Natural killer cell (primary cell): ENCODE measurements at regions not wholly inside any gene's neighbourhood (a gene's known extent, or its start where the extent isn't known, plus 50 kb on each side); places are given as distances from the start of the nearest gene placed in this dataset.
"Not testable (repeated sequence)": the region's sequence is repeated elsewhere in the genome, so short reads cannot be mapped to it uniquely, and the experiment has no call there.

Experiments used
- ATAC-seq, 3 donors: fragments of 150-1000 bp in 2 of 3; fragments of 200-7000 bp in 1 of 3; cut with Tn5 transposase; 1 replicate in 1 of 3; 2 replicates in 2 of 3; pipeline ENCODE4 v1.10.0; 2021; ENCODE audit warnings: mild to moderate bottlenecking in 2 of 3, moderate library complexity in 2 of 3
- DNase-seq, 2 donors: peaks; one replicate each; pipeline versions ENCODE4 v3.0.0 to v3.0.0-alpha.2; 2013 to 2021; ENCODE audit warnings: mixed read lengths in 1 of 2
- H3K27ac ChIP-seq: one replicate; pipeline ENCODE4 v1.5.1; 2013; ENCODE audit warnings: mild to moderate bottlenecking, low read length
- H3K27me3 ChIP-seq: one replicate; pipeline ENCODE4 v1.6.1; 2013; ENCODE audit warnings: low read length; ENCODE audit not compliant: control insufficient read depth, insufficient read depth
- H3K36me3 ChIP-seq: one replicate; pipeline ENCODE4 v1.6.1; 2013; ENCODE audit warnings: low read length; ENCODE audit not compliant: control insufficient read depth, insufficient read depth
- H3K4me1 ChIP-seq: one replicate; pipeline ENCODE4 v1.6.1; 2013; ENCODE audit warnings: low read length; ENCODE audit not compliant: control insufficient read depth, insufficient read depth
- H3K4me3 ChIP-seq: one replicate; pipeline ENCODE4 v1.5.1; 2013; ENCODE audit warnings: low read length
- H3K9me3 ChIP-seq: one replicate; pipeline ENCODE4 v1.6.1; 2013; ENCODE audit warnings: low read length; ENCODE audit not compliant: control insufficient read depth, insufficient read depth
- H3K27ac Mint-ChIP-seq, 2 donors: one replicate each; pipeline ENCODE4 v1.8.0; 2022; ENCODE audit warnings: mild to moderate bottlenecking in 2 of 2, mixed read lengths in 2 of 2, moderate library complexity in 1 of 2
- H3K27me3 Mint-ChIP-seq, 2 donors: one replicate each; pipeline ENCODE4 v1.8.0; 2022; ENCODE audit warnings: low read depth in 2 of 2, mixed read lengths in 2 of 2
- H3K36me3 Mint-ChIP-seq: one replicate; pipeline ENCODE4 v1.8.0; 2022; ENCODE audit warnings: mixed read lengths
- H3K4me1 Mint-ChIP-seq, 2 donors: one replicate each; pipeline ENCODE4 v1.8.0; 2022; ENCODE audit warnings: mixed read lengths in 2 of 2
- H3K4me3 Mint-ChIP-seq: one replicate; pipeline ENCODE4 v1.8.0; 2022; ENCODE audit warnings: mild to moderate bottlenecking, moderate library complexity, mixed read lengths
- H3K9me3 Mint-ChIP-seq, 2 donors: one replicate each; pipeline ENCODE4 v1.8.0; 2022; ENCODE audit warnings: mixed read lengths in 2 of 2
- CTCF ChIP-seq: fragments of 200-600 bp; IDR thresholded peaks from one replicate; pipeline ENCODE4 v1.8.0; 2022; ENCODE audit warnings: antibody characterized with exemption
- WGBS: methylation state at CpG from one replicate; pipeline ENCODE4 v1.1.7; 2013; ENCODE audit warnings: missing lambda C conversion rate; ENCODE audit not compliant: insufficient coverage; 5-methylcytosine and 5-hydroxymethylcytosine counted together
- intact Hi-C: fragments of 100-400 bp; cut with micrococcal nuclease; formaldehyde crosslinking; loops from one replicate; pipeline ENCODE4 v1.14.2; 2022

GRCh38 chr3:167008791-167009190 lies 371.3 kb downstream of the ZBBX start:
- Mint-ChIP-seq H3K4me1 (no peaks in the 10 kb centered on the region), H3K9me3 (peaks cover 14 to 21% of the 10 kb centered on the region in 2 donors), H3K27me3 (no peaks in the 10 kb centered on the region), H3K27ac (no peak overlapping the region), H3K4me3 (no peak overlapping the region), H3K36me3 (no peaks in the 10 kb centered on the region)
- Histone ChIP-seq H3K27me3 (no peaks in the 10 kb centered on the region), H3K9me3 (peaks cover 6% of the 10 kb centered on the region), H3K4me1 (no peaks in the 10 kb centered on the region), H3K27ac (no peak overlapping the region), H3K4me3 (no peak overlapping the region), H3K36me3 (no peaks in the 10 kb centered on the region)
- DNase-seq: no peak
- no peak for ATAC-seq
- no peak for TF ChIP-seq CTCF
- intact Hi-C loops: no loop called here

GRCh38 chr3:167001374-167001773 lies 378.7 kb downstream of the ZBBX start:
- Histone ChIP-seq H3K4me3 (no peak overlapping the region), H3K4me1 (no peaks in the 10 kb centered on the region), H3K9me3 (peaks cover 19% of the 10 kb centered on the region), H3K27me3 (no peaks in the 10 kb centered on the region), H3K27ac (no peak overlapping the region), H3K36me3 (no peaks in the 10 kb centered on the region)
- Mint-ChIP-seq H3K4me1 (no peaks in the 10 kb centered on the region), H3K9me3 (peaks cover 9 to 19% of the 10 kb centered on the region in 2 donors), H3K27ac (no peak overlapping the region), H3K27me3 (no peaks in the 10 kb centered on the region), H3K36me3 (peaks cover 11% of the 10 kb centered on the region), H3K4me3 (no peak overlapping the region)
- intact Hi-C loops: no loop called here
- ATAC-seq (no peak), DNase-seq (no peak)
- WGBS: 97% methylated on average over 4 of the region's 4 CpGs
- TF ChIP-seq CTCF: no peak

GRCh38 chr3:166993015-166993630 lies 387.0 kb downstream of the ZBBX start:
- Histone ChIP-seq H3K36me3 (no peaks in the 10 kb centered on the region), H3K9me3 (peaks cover 6% of the 10 kb centered on the region), H3K4me3 (no peak overlapping the region), H3K4me1 (no peaks in the 10 kb centered on the region), H3K27me3 (no peaks in the 10 kb centered on the region), H3K27ac (no peak overlapping the region)
- H3K9me3 Mint-ChIP-seq: peaks cover 8 to 10% of the 10 kb centered on the region in 2 donors
- WGBS: 87% methylated on average over 1 of the region's 2 CpGs
- no peak overlapping the region for H3K4me3 Mint-ChIP-seq
- DNase-seq (no peak), ATAC-seq (no peak)
- H3K4me1 Mint-ChIP-seq: no peaks in the 10 kb centered on the region
- no peaks in the 10 kb centered on the region for H3K27me3 Mint-ChIP-seq
- TF ChIP-seq CTCF: no peak
- H3K27ac Mint-ChIP-seq: no peak overlapping the region
- intact Hi-C loops: no loop called here
- H3K36me3 Mint-ChIP-seq: no peaks in the 10 kb centered on the region

- H3K27me3 Mint-ChIP-seq: no peaks in the 10 kb centered on the region
- intact Hi-C loops: no loop called here
These were observed 394.1 kb downstream of the ZBBX start for GRCh38 chr3:166986000-166986399.

GRCh38 chr3:166975796-166976195 lies 404.3 kb downstream of the ZBBX start:
- H3K27me3 Mint-ChIP-seq, DNase-seq, H3K36me3 Mint-ChIP-seq, H3K36me3 ChIP-seq, H3K27ac Mint-ChIP-seq, H3K4me1 ChIP-seq, H3K4me3 Mint-ChIP-seq, intact Hi-C loops, ATAC-seq, H3K27ac ChIP-seq, H3K4me1 Mint-ChIP-seq, H3K4me3 ChIP-seq, H3K27me3 ChIP-seq: not testable (repeated sequence)
- WGBS: 97% methylated on average over 36 of the region's 36 CpGs
- H3K9me3 Mint-ChIP-seq: peaks cover 9 to 11% of the 10 kb centered on the region in 2 donors
- H3K9me3 ChIP-seq: peaks cover 11% of the 10 kb centered on the region

More at GRCh38 chr3:166986000-166986399, 394.1 kb downstream of the ZBBX start:
- Mint-ChIP-seq H3K9me3 (peaks cover 13 to 15% of the 10 kb centered on the region in 2 donors), H3K4me1 (no peaks in the 10 kb centered on the region), H3K36me3 (no peaks in the 10 kb centered on the region), H3K4me3 (no peak overlapping the region), H3K27ac (no peak overlapping the region)
- no peak for TF ChIP-seq CTCF
- H3K36me3 ChIP-seq: no peaks in the 10 kb centered on the region
- no peaks in the 10 kb centered on the region for H3K4me1 ChIP-seq
- ATAC-seq: no peak
- DNase-seq: no peak
- H3K27me3 ChIP-seq: no peaks in the 10 kb centered on the region
- H3K4me3 ChIP-seq: no peak overlapping the region
- H3K9me3 ChIP-seq: no peaks in the 10 kb centered on the region
- H3K27ac ChIP-seq: no peak overlapping the region
